C4-2B (cell line): ENCODE measurements at regions not wholly inside any gene's neighbourhood (a gene's known extent, or its start where the extent isn't known, plus 50 kb on each side); places are given as distances from the start of the nearest gene placed in this dataset.

ENCODE experiments used
- H3K27ac ChIP-seq: fragments of 450-650 bp; 2 replicates; pipeline ENCODE4 v1.5.1; 2017
- ZFX ChIP-seq: fragments of 450-650 bp; IDR thresholded peaks from 2 replicates; pipeline ENCODE4 v1.6.1; 2017
- TF ChIP-seq, protein P1 (sequence below): fragments of 450-650 bp; conservative IDR thresholded peaks from 2 replicates; pipeline ENCODE4 v1.5.1; 2017; ENCODE audit warnings: mild to moderate bottlenecking

DNA sequence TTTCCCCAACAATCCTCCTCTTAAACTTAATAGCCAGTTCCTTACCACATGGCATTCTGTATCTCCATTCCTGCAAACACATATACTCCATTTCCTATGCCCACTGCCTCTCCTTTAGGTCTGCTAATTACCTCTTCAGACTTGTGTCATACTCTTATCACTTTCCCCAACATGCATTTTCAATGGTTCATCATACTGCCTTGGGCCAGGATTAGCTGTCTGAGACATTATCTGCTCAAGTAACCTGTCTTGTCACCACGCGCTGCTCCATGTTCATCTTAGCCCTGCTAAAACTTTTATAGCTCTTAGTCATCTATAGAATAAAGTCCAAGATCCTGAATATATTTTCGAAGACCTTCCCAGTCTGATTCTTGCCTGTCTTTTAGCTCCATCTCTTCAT lies 224.1 kb upstream of the GK2 start:
- H3K27ac ChIP-seq: no peak overlapping the region
- TF ChIP-seq, protein P1, sequence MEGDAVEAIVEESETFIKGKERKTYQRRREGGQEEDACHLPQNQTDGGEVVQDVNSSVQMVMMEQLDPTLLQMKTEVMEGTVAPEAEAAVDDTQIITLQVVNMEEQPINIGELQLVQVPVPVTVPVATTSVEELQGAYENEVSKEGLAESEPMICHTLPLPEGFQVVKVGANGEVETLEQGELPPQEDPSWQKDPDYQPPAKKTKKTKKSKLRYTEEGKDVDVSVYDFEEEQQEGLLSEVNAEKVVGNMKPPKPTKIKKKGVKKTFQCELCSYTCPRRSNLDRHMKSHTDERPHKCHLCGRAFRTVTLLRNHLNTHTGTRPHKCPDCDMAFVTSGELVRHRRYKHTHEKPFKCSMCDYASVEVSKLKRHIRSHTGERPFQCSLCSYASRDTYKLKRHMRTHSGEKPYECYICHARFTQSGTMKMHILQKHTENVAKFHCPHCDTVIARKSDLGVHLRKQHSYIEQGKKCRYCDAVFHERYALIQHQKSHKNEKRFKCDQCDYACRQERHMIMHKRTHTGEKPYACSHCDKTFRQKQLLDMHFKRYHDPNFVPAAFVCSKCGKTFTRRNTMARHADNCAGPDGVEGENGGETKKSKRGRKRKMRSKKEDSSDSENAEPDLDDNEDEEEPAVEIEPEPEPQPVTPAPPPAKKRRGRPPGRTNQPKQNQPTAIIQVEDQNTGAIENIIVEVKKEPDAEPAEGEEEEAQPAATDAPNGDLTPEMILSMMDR: no peak
- no peak for TF ChIP-seq ZFX

DNA sequence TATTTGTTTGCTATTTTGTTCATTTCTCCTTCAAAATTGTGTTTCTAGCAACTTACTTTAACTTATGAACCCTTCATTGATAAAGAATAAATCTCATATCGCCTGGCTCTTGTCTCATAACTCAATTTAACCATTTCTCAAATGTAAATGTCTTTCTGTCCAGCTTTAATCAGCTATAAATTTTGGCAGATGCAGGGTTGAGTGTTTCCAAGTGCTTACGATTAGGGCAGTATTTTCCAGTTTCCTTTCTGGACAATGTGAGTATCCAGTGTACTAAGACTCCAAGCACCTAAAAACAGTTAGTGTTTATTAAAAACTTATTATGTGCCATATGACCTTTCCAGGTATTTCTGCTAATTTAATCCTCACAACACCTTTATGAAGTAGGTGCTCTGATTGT lies 218.6 kb upstream of the GK2 start:
- TF ChIP-seq, protein P1: no peak
- no peak for TF ChIP-seq ZFX

DNA sequence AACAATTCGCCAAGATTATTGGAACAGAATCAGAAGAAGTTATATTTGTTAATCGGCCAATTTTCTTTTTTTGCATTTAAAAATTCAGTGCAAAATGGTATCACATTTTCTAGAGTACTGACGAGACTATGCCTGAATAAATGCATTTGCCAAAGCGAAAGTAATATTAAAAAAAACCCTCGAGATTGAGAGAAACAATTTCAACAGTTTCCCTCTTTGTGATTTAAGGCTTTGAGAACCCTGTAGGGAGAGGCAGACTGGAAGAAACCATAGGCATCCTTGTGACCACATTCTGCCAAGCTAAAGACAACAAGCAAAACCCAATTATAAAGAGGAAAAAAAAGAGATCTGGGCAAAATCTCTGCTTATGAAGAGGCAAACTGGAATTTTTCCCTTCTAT lies 218.1 kb upstream of the GK2 start:
- TF ChIP-seq, protein P1: no peak
- no peak for TF ChIP-seq ZFX

More for the DNA sequence above, 218.6 kb upstream of the GK2 start:
- H3K27ac ChIP-seq: no peak overlapping the region

DNA sequence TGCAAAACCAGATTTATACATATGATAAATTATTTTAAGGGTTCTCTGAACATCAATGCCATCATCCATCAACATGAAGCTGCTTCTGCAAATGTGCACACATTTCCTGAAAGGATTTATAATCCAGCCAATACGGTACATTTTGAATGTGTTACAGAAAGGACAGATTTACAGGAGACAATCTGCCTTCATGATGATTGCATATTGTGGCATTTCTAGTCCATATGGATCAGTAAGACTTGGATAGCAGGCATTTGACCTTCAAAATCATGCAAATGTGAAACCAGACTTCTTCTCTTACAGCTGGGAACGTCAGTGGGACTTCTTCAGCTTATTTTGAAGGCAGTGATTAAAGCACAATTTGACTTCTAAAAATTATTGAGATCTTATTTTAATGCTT lies 217.3 kb upstream of the GK2 start:
- no peak for TF ChIP-seq ZFX
- TF ChIP-seq, protein P1: no peak
- no peak overlapping the region for H3K27ac ChIP-seq

More for the DNA sequence above, 218.1 kb upstream of the GK2 start:
- H3K27ac ChIP-seq: no peak overlapping the region

DNA sequence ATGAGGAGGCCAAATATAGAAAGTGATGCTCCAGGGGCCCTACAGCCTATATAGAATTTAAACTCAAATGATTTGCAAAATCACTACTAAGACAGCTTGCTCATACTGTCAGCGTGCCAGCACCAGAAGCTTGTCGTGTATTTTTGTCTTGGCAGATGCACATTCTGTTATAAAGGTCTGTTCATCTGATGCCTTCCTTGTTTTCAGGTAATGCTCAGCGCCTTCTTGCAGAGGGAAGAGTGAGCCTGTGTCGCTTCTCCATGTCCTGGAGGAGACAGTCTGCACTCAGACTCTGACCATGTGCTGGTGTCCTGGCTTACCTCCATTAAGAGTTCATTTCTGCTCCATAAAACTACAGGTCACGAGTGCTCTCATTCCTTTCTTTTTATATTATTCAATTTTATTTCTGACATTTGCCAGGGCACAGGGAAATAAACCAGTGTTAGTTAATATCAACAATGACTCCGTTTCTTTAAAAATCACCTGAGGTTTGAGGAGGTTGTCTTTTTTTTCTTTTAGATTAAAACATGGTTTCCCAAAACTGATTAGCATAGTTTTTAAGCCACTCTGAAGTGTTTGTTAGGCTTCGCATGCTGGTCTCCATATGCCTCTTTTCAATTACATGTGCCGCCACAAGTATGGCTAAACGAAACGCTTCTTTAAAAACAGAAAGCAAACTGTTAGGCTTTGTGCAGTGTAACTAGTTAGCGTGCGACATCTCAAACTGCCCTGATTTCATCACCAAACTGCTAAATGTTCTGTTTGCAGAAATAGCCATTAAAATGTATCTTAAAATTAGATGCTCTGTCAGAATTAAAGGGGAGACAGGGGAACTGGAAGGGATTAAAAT lies 215.2 kb upstream of the GK2 start:
- no peak for TF ChIP-seq ZFX
- TF ChIP-seq, protein P1: no peak
- no peak overlapping the region; the same call in 1 of the 2 replicates for H3K27ac ChIP-seq

DNA sequence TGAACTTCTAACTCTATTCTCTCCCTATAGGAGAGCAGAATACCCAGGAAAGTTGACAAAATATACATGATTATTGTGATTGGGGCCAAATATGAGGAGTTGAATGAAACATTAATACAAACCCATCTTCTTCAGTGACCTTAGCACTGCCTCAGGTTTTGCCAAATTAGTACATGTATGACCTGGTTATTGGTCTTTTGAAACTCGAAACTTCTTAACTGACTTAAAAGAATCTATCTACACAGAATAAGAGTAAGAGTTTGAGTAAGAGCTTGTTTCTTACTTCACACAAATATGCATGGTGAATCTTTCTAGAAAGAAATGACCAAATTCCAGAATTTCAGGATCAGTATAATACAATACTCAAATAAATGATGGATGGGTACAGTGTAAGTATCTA lies 213.0 kb upstream of the GK2 start:
- no peak for TF ChIP-seq ZFX
- TF ChIP-seq, protein P1: no peak
- H3K27ac ChIP-seq: no peak overlapping the region

DNA sequence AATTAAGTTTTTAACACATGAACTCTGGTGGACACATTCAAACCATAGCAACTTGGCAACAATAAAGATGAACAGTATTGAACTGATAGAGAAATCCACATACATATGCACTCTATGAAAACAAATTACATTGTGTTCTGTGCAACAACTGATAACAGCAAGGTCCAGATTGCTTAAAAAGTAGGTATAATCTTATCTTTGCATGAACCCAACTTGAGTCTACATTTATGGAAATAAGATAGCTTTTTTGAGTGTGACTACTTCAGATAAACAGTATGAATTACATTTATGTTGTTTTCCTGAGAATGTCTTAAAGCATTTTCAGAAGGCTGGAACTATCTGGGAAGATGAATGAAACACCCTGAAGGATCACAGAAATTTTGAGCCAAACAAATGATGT lies 212.6 kb upstream of the GK2 start:
- TF ChIP-seq ZFX: no peak
- TF ChIP-seq, protein P1: no peak
- no peak overlapping the region for H3K27ac ChIP-seq
